ENCODE measurements at regions not wholly inside any gene's neighbourhood (a gene's known extent, or its start where the extent isn't known, plus 50 kb on each side); places are given as distances from the start of the nearest gene placed in this dataset.

GRCh38 chr2:215522237-215522636 lies 86.4 kb upstream of the FN1 start:
- H3K36me3 ChIP-seq (ENCODE audit: control insufficient read depth, insufficient read depth, low read length): no peaks in the 10 kb centered on the region
- FAIRE-seq (no peak), DNase-seq (ENCODE audit: low read depth) (no peak)
- H3K4me3 ChIP-seq (ENCODE audit: low read depth, low read length): no peak overlapping the region
- H3K27me3 ChIP-seq (ENCODE audit: control insufficient read depth, insufficient read depth, low read length): no peaks in the 10 kb centered on the region
- no peak for TF ChIP-seq CTCF (IDR thresholded peaks at IDR 0.05; ENCODE audit: insufficient read depth, low read length, severe bottlenecking)

GRCh38 chr2:215521031-215521430 lies 85.2 kb upstream of the FN1 start:
- FAIRE-seq: no peak
- Histone ChIP-seq H3K36me3 (ENCODE audit: control insufficient read depth, insufficient read depth, low read length) (no peaks in the 10 kb centered on the region), H3K4me3 (ENCODE audit: low read depth, low read length) (no peak overlapping the region), H3K27me3 (ENCODE audit: control insufficient read depth, insufficient read depth, low read length) (no peaks in the 10 kb centered on the region)
- no peak for TF ChIP-seq CTCF (IDR thresholded peaks at IDR 0.05; ENCODE audit: insufficient read depth, low read length, severe bottlenecking)
- no peak for DNase-seq (ENCODE audit: low read depth)

- DNase-seq (ENCODE audit: low read depth) (peak; percentile 44), FAIRE-seq (no peak)
- no peak overlapping the region for H3K4me3 ChIP-seq (ENCODE audit: low read depth, low read length)
- TF ChIP-seq CTCF (IDR thresholded peaks at IDR 0.05; ENCODE audit: insufficient read depth, low read length, severe bottlenecking): no peak
- no peaks in the 10 kb centered on the region for H3K36me3 ChIP-seq (ENCODE audit: control insufficient read depth, insufficient read depth, low read length)
- H3K27me3 ChIP-seq (ENCODE audit: control insufficient read depth, insufficient read depth, low read length): no peaks in the 10 kb centered on the region
Observed at GRCh38 chr2:215517391-215517790, 81.5 kb upstream of the FN1 start.

- Histone ChIP-seq H3K36me3 (ENCODE audit: control insufficient read depth, insufficient read depth, low read length) (no peaks in the 10 kb centered on the region), H3K27me3 (ENCODE audit: control insufficient read depth, insufficient read depth, low read length) (no peaks in the 10 kb centered on the region), H3K4me3 (ENCODE audit: low read depth, low read length) (no peak overlapping the region)
- FAIRE-seq (no peak), DNase-seq (ENCODE audit: low read depth) (no peak)
- TF ChIP-seq CTCF (IDR thresholded peaks at IDR 0.05; ENCODE audit: insufficient read depth, low read length, severe bottlenecking): no peak
Observed at GRCh38 chr2:215514516-215514915, 78.6 kb upstream of the FN1 start.

GRCh38 chr2:215511454-215512346 lies 75.8 kb upstream of the FN1 start:
- TF ChIP-seq CTCF (IDR thresholded peaks at IDR 0.05; ENCODE audit: insufficient read depth, low read length, severe bottlenecking): no peak
- H3K27me3 ChIP-seq (ENCODE audit: control insufficient read depth, insufficient read depth, low read length): no peaks in the 10 kb centered on the region
- FAIRE-seq: no peak
- H3K36me3 ChIP-seq (ENCODE audit: control insufficient read depth, insufficient read depth, low read length): no peaks in the 10 kb centered on the region
- no peak for DNase-seq (ENCODE audit: low read depth)
- H3K4me3 ChIP-seq (ENCODE audit: low read depth, low read length): no peak overlapping the region

- H3K36me3 ChIP-seq (ENCODE audit: control insufficient read depth, insufficient read depth, low read length): no peaks in the 10 kb centered on the region
- no peak for FAIRE-seq
- TF ChIP-seq CTCF (IDR thresholded peaks at IDR 0.05; ENCODE audit: insufficient read depth, low read length, severe bottlenecking): no peak
Observed at GRCh38 chr2:215507836-215508235, 72.0 kb upstream of the FN1 start.

More at GRCh38 chr2:215507836-215508235, 72.0 kb upstream of the FN1 start:
- H3K27me3 ChIP-seq (ENCODE audit: control insufficient read depth, insufficient read depth, low read length): no peaks in the 10 kb centered on the region
- no peak overlapping the region for H3K4me3 ChIP-seq (ENCODE audit: low read depth, low read length)
- no peak for DNase-seq (ENCODE audit: low read depth)
